ENCODE measurements at regions not wholly inside any gene's neighbourhood (a gene's known extent, or its start where the extent isn't known, plus 50 kb on each side); places are given as distances from the start of the nearest gene placed in this dataset.

GRCh38 chr18:47484068-47484467 is 232.6 kb upstream of the SKOR2 start:
- DNase-seq (ENCODE audit: low read depth in 1 of 2, low spot score in 1 of 2) = no peak

- no peak for DNase-seq (ENCODE audit: low read depth in 1 of 2, low spot score in 1 of 2)
Observed at GRCh38 chr18:47480166-47480565, 228.7 kb upstream of the SKOR2 start.

- no peak for DNase-seq (ENCODE audit: low read depth in 1 of 2, low spot score in 1 of 2)
Observed at GRCh38 chr18:47471784-47472183, 220.3 kb upstream of the SKOR2 start.

- no peak for DNase-seq (ENCODE audit: low read depth in 1 of 2, low spot score in 1 of 2)
Observed at GRCh38 chr18:47470941-47471340, 219.5 kb upstream of the SKOR2 start.

GRCh38 chr18:47469576-47469975 is 218.1 kb upstream of the SKOR2 start:
- DNase-seq (ENCODE audit: low read depth in 1 of 2, low spot score in 1 of 2) = no peak

- no peak for DNase-seq (ENCODE audit: low read depth in 1 of 2, low spot score in 1 of 2)
Observed at GRCh38 chr18:47461977-47462376, 210.5 kb upstream of the SKOR2 start.

GRCh38 chr18:47461406-47461948 is 210.0 kb upstream of the SKOR2 start:
- no peak for DNase-seq (ENCODE audit: low read depth in 1 of 2, low spot score in 1 of 2)

GRCh38 chr18:47458483-47458882 is 207.0 kb upstream of the SKOR2 start:
- DNase-seq (ENCODE audit: low read depth in 1 of 2, low spot score in 1 of 2) = no peak

- no peak for DNase-seq (ENCODE audit: low read depth in 1 of 2, low spot score in 1 of 2)
Observed at GRCh38 chr18:47457614-47458013, 206.2 kb upstream of the SKOR2 start.

- no peak for DNase-seq (ENCODE audit: low read depth in 1 of 2, low spot score in 1 of 2)
Observed at GRCh38 chr18:47453038-47453437, 201.6 kb upstream of the SKOR2 start.

GRCh38 chr18:47448956-47449355 is 197.5 kb upstream of the SKOR2 start:
- DNase-seq (ENCODE audit: low read depth in 1 of 2, low spot score in 1 of 2) = no peak

- DNase-seq (ENCODE audit: low read depth in 1 of 2, low spot score in 1 of 2) = no peak
Observed at GRCh38 chr18:47441914-47442313, 190.5 kb upstream of the SKOR2 start.

- DNase-seq (ENCODE audit: low read depth in 1 of 2, low spot score in 1 of 2) = no peak
Observed at GRCh38 chr18:47438001-47438400, 186.5 kb upstream of the SKOR2 start.

- DNase-seq (ENCODE audit: low read depth in 1 of 2, low spot score in 1 of 2) = no peak
Observed at GRCh38 chr18:47436871-47437270, 185.4 kb upstream of the SKOR2 start.

- no peak for DNase-seq (ENCODE audit: low read depth in 1 of 2, low spot score in 1 of 2)
Observed at GRCh38 chr18:47434214-47434746, 182.8 kb upstream of the SKOR2 start.

- no peak for DNase-seq (ENCODE audit: low read depth in 1 of 2, low spot score in 1 of 2)
Observed at GRCh38 chr18:47427923-47428637, 176.6 kb upstream of the SKOR2 start.

- DNase-seq (ENCODE audit: low read depth in 1 of 2, low spot score in 1 of 2) = no peak
Observed at GRCh38 chr18:47427072-47427471, 175.6 kb upstream of the SKOR2 start.

- no peak for DNase-seq (ENCODE audit: low read depth in 1 of 2, low spot score in 1 of 2)
Observed at GRCh38 chr18:47425365-47425764, 173.9 kb upstream of the SKOR2 start.

- no peak for DNase-seq (ENCODE audit: low read depth in 1 of 2, low spot score in 1 of 2)
Observed at GRCh38 chr18:47422524-47422923, 171.1 kb upstream of the SKOR2 start.

- no peak for DNase-seq (ENCODE audit: low read depth in 1 of 2, low spot score in 1 of 2)
Observed at GRCh38 chr18:47420130-47420529, 168.7 kb upstream of the SKOR2 start.

- no peak for DNase-seq (ENCODE audit: low read depth in 1 of 2, low spot score in 1 of 2)
Observed at GRCh38 chr18:47418746-47419145, 167.3 kb upstream of the SKOR2 start.

- no peak for DNase-seq (ENCODE audit: low read depth in 1 of 2, low spot score in 1 of 2)
Observed at GRCh38 chr18:47417807-47418206, 166.3 kb upstream of the SKOR2 start.

- DNase-seq (ENCODE audit: low read depth in 1 of 2, low spot score in 1 of 2) = no peak
Observed at GRCh38 chr18:47415881-47416280, 164.4 kb upstream of the SKOR2 start.
